DND-41 (cell line): ENCODE measurements at regions not wholly inside any gene's neighbourhood (a gene's known extent, or its start where the extent isn't known, plus 50 kb on each side); places are given as distances from the start of the nearest gene placed in this dataset.

Source experiments
- ATAC-seq: fragments of 200-7000 bp; cut with Tn5 transposase; 3 replicates; pipeline ENCODE4 v1.9.1; 2021; ENCODE audit warnings: low read depth; ENCODE audit not compliant: insufficient read depth
- DNase-seq: peaks from one replicate; pipeline ENCODE4 v3.0.0-alpha.2; 2020
- H2AFZ ChIP-seq: 2 replicates; pipeline ENCODE4 v1.6.0; 2012; ENCODE audit warnings: low read depth, low read length
- H3K27ac ChIP-seq: 2 replicates; pipeline ENCODE4 v1.5.1; 2012; ENCODE audit warnings: low read length, inconsistent platforms
- H3K27me3 ChIP-seq: fragments of 200-600 bp; sonication (generic); 2 replicates; pipeline ENCODE4 v1.6.0; 2012; ENCODE audit warnings: low read length, mild to moderate bottlenecking, inconsistent platforms; ENCODE audit not compliant: insufficient read depth, poor library complexity
- H3K36me3 ChIP-seq: 2 replicates; pipeline ENCODE4 v1.5.1; 2012; ENCODE audit warnings: low read length, inconsistent platforms; ENCODE audit not compliant: insufficient read depth
- H3K4me1 ChIP-seq: 2 replicates; pipeline ENCODE4 v1.5.1; 2012; ENCODE audit warnings: mild to moderate bottlenecking, low read length; ENCODE audit not compliant: insufficient read depth
- H3K4me2 ChIP-seq: 2 replicates; pipeline ENCODE4 v1.6.0; 2012; ENCODE audit warnings: mild to moderate bottlenecking, moderate library complexity, low read length, inconsistent platforms; ENCODE audit not compliant: insufficient read depth
- H3K4me3 ChIP-seq, 2 experiments: fragments of 200-600 bp in 1 of 2; shearing (Covaris generic) in 1 of 2; 2 replicates each; pipeline ENCODE4 v1.5.1; 2012 to 2016; ENCODE audit warnings: inconsistent platforms in 2 of 2, low read length in 2 of 2, mild to moderate bottlenecking in 2 of 2, low read depth in 1 of 2, moderate library complexity in 1 of 2
- H3K79me2 ChIP-seq: 2 replicates; pipeline ENCODE4 v1.6.0; 2012; ENCODE audit warnings: low read length, inconsistent platforms; ENCODE audit not compliant: insufficient read depth
- H3K9ac ChIP-seq: 2 replicates; pipeline ENCODE4 v1.6.0; 2012; ENCODE audit warnings: low read depth, mild to moderate bottlenecking, inconsistent platforms, low read length, moderate library complexity
- H3K9me3 ChIP-seq: 2 replicates; pipeline ENCODE4 v1.5.1; 2012; ENCODE audit warnings: low read length, moderate library complexity, mild to moderate bottlenecking, inconsistent platforms; ENCODE audit not compliant: insufficient read depth, severe bottlenecking
- H4K20me1 ChIP-seq: 2 replicates; pipeline ENCODE4 v1.6.0; 2012; ENCODE audit warnings: low read length; ENCODE audit not compliant: insufficient read depth
- CTCF ChIP-seq: IDR thresholded peaks from 2 replicates; pipeline ENCODE4 v1.5.1; 2012; ENCODE audit warnings: borderline replicate concordance, low read length, moderate library complexity, mild to moderate bottlenecking; ENCODE audit not compliant: poor library complexity, severe bottlenecking; ENCODE audit errors: extremely low read depth
- EZH2 ChIP-seq: IDR thresholded peaks from 3 replicates; pipeline ENCODE4 v1.6.1; 2012; ENCODE audit warnings: borderline replicate concordance, low read depth, mild to moderate bottlenecking, moderate library complexity, low read length, inconsistent platforms; ENCODE audit not compliant: severe bottlenecking

GRCh38 chr7:156472267-156472666, 168.3 kb upstream of the RNF32 start:
- Histone ChIP-seq H3K36me3 (no peaks in the 10 kb centered on the region), H2AFZ (no peak overlapping the region), H3K9ac (no peak overlapping the region), H3K4me2 (no peak overlapping the region), H4K20me1 (no peaks in the 10 kb centered on the region), H3K9me3 (no peaks in the 10 kb centered on the region), H3K4me1 (no peaks in the 10 kb centered on the region), H3K27ac (no peak overlapping the region), H3K27me3 (peaks cover 11% of the 10 kb centered on the region), H3K79me2 (no peaks in the 10 kb centered on the region), H3K4me3 (no peak overlapping the region)
- ATAC-seq = no peak
- no peak for DNase-seq
- TF ChIP-seq EZH2 (no peak), CTCF (no peak)

GRCh38 chr7:156470399-156471320, 169.9 kb upstream of the RNF32 start:
- no peak overlapping the region for H3K27ac ChIP-seq
- H3K36me3 ChIP-seq = no peaks in the 10 kb centered on the region
- no peak overlapping the region for H2AFZ ChIP-seq
- H4K20me1 ChIP-seq = no peaks in the 10 kb centered on the region
- no peak for TF ChIP-seq EZH2
- no peak for TF ChIP-seq CTCF
- no peak overlapping the region for H3K4me3 ChIP-seq
- no peak for ATAC-seq
- no peak overlapping the region for H3K4me2 ChIP-seq
- no peaks in the 10 kb centered on the region for H3K79me2 ChIP-seq
- no peak overlapping the region for H3K9ac ChIP-seq
- H3K27me3 ChIP-seq = peaks cover 11% of the 10 kb centered on the region
- H3K4me1 ChIP-seq = no peaks in the 10 kb centered on the region
- H3K9me3 ChIP-seq = no peaks in the 10 kb centered on the region
- DNase-seq = no peak

GRCh38 chr7:156466955-156467625, 173.5 kb upstream of the RNF32 start:
- Histone ChIP-seq H4K20me1 (no peaks in the 10 kb centered on the region), H3K79me2 (no peaks in the 10 kb centered on the region), H3K36me3 (no peaks in the 10 kb centered on the region), H3K27me3 (peaks cover 12% of the 10 kb centered on the region), H3K9me3 (no peaks in the 10 kb centered on the region), H3K4me1 (no peaks in the 10 kb centered on the region), H3K27ac (no peak overlapping the region), H3K4me3 (no peak overlapping the region), H2AFZ (no peak overlapping the region), H3K4me2 (no peak overlapping the region), H3K9ac (no peak overlapping the region)
- no peak for DNase-seq
- ATAC-seq = no peak
- TF ChIP-seq EZH2 (no peak), CTCF (no peak)
